Endothelial cell (in vitro differentiated cells): ENCODE measurements at regions not wholly inside any gene's neighbourhood (a gene's known extent, or its start where the extent isn't known, plus 50 kb on each side); places are given as distances from the start of the nearest gene placed in this dataset.

Experiments used
- DNase-seq: peaks from one replicate; pipeline ENCODE4 v3.0.0; 2021; ENCODE audit warnings: low spot score
- H3K27ac Mint-ChIP-seq: one replicate; pipeline ENCODE4 v1.8.0; 2021; ENCODE audit warnings: mixed read lengths, inconsistent platforms; ENCODE audit not compliant: unreplicated experiment
- H3K27me3 Mint-ChIP-seq: one replicate; pipeline ENCODE4 v1.8.0; 2021; ENCODE audit warnings: mild to moderate bottlenecking, moderate library complexity, mixed read lengths, inconsistent platforms; ENCODE audit not compliant: unreplicated experiment
- H3K36me3 Mint-ChIP-seq: one replicate; pipeline ENCODE4 v1.8.0; 2021; ENCODE audit warnings: mild to moderate bottlenecking, low read depth, mixed read lengths, inconsistent platforms; ENCODE audit not compliant: unreplicated experiment
- H3K4me1 Mint-ChIP-seq: one replicate; pipeline ENCODE4 v1.8.0; 2021; ENCODE audit warnings: mild to moderate bottlenecking, mixed read lengths, inconsistent platforms; ENCODE audit not compliant: unreplicated experiment
- H3K4me3 Mint-ChIP-seq: one replicate; pipeline ENCODE4 v1.8.0; 2021; ENCODE audit warnings: mild to moderate bottlenecking, mixed read lengths, inconsistent platforms; ENCODE audit not compliant: unreplicated experiment
- H3K9me3 Mint-ChIP-seq: one replicate; pipeline ENCODE4 v1.8.0; 2021; ENCODE audit warnings: mixed read lengths, inconsistent platforms; ENCODE audit not compliant: unreplicated experiment
- TF ChIP-seq, protein P1 (sequence below): fragments of 200-600 bp; sonication (generic); IDR thresholded peaks from one replicate; pipeline ENCODE4 v1.5.0; 2021; ENCODE audit warnings: antibody characterized with exemption; ENCODE audit not compliant: unreplicated experiment

DNA sequence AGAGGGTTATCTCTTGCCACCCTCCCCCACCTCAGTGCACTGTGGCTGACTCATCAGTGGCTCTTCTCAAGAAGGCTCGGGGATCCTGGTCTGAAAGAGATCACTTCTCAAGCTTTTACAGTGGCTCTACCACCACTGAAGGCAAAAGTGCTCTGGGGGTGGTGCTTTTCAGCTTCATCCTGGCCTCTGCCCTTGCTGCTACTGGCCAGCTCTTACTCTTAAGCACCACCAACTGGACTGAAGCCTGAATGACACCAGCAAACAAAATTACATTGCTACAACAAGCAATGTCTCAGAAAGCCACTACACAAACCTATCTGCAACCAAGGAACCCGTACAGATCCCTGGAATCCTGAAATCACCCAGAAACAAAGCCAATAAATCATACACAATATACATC, 402.1 kb downstream of the EPHA7 start:
- no peaks in the 10 kb centered on the region for H3K36me3 Mint-ChIP-seq
- no peak overlapping the region for H3K27ac Mint-ChIP-seq
- no peaks in the 10 kb centered on the region for H3K4me1 Mint-ChIP-seq
- no peak for DNase-seq
- no peaks in the 10 kb centered on the region for H3K9me3 Mint-ChIP-seq
- H3K27me3 Mint-ChIP-seq, result no peaks in the 10 kb centered on the region
- no peak overlapping the region for H3K4me3 Mint-ChIP-seq
- TF ChIP-seq, protein P1, sequence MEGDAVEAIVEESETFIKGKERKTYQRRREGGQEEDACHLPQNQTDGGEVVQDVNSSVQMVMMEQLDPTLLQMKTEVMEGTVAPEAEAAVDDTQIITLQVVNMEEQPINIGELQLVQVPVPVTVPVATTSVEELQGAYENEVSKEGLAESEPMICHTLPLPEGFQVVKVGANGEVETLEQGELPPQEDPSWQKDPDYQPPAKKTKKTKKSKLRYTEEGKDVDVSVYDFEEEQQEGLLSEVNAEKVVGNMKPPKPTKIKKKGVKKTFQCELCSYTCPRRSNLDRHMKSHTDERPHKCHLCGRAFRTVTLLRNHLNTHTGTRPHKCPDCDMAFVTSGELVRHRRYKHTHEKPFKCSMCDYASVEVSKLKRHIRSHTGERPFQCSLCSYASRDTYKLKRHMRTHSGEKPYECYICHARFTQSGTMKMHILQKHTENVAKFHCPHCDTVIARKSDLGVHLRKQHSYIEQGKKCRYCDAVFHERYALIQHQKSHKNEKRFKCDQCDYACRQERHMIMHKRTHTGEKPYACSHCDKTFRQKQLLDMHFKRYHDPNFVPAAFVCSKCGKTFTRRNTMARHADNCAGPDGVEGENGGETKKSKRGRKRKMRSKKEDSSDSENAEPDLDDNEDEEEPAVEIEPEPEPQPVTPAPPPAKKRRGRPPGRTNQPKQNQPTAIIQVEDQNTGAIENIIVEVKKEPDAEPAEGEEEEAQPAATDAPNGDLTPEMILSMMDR, result no peak

DNA sequence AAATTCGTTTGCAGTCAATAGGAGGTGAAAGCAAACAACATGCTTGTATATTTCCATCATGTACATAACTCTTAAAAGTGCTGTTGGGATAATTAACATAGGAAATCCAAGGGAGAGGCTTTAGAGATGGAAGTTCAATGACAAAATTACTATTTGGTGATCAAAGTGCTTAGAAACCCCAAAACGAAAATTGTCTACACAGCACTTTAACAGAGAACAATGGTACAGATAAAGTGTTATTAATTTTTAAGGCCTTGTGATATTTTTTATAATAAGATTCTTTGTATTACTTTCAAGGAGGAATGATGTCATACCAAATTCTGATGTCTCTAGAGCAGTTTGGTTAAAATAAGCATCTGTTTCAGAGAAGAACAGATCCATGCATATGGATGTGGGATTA, 406.3 kb downstream of the EPHA7 start:
- H3K4me1 Mint-ChIP-seq, result no peaks in the 10 kb centered on the region
- TF ChIP-seq, protein P1, result no peak
- H3K4me3 Mint-ChIP-seq, result no peak overlapping the region
- no peak for DNase-seq
- H3K27ac Mint-ChIP-seq, result no peak overlapping the region
- no peaks in the 10 kb centered on the region for H3K9me3 Mint-ChIP-seq
- H3K27me3 Mint-ChIP-seq, result no peaks in the 10 kb centered on the region
- no peaks in the 10 kb centered on the region for H3K36me3 Mint-ChIP-seq

DNA sequence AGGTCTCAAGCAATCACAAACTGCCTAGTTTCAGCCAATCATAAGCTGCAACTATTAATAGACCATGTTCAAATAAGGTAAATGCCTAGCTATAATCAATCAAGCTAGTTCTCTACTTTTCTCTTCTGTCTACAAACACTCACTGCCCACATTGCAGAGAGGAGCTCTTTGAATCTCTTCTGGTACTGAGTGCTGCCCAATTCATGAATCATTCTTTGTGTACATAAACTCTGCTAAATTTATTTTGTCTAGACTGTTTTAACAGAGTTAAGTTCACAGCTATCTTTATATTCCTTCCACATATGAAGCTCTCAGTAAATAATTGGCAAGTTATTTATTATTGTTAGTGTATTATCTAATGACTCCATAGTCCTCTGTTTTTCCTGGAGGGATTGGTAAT, 411.0 kb downstream of the EPHA7 start:
- no peaks in the 10 kb centered on the region for H3K4me1 Mint-ChIP-seq
- TF ChIP-seq, protein P1, result no peak

GRCh38 chr6:92989656-92990055, 429.7 kb downstream of the EPHA7 start:
- Mint-ChIP-seq H3K36me3 (no peaks in the 10 kb centered on the region), H3K27me3 (no peaks in the 10 kb centered on the region), H3K4me1 (no peaks in the 10 kb centered on the region), H3K4me3 (no peak overlapping the region), H3K9me3 (no peaks in the 10 kb centered on the region), H3K27ac (no peak overlapping the region)
- TF ChIP-seq, protein P1, result no peak
- no peak for DNase-seq

More for the DNA sequence above, 411.0 kb downstream of the EPHA7 start:
- Mint-ChIP-seq H3K36me3 (no peaks in the 10 kb centered on the region), H3K4me3 (no peak overlapping the region), H3K9me3 (no peaks in the 10 kb centered on the region), H3K27me3 (no peaks in the 10 kb centered on the region), H3K27ac (no peak overlapping the region)
- no peak for DNase-seq

GRCh38 chr6:92979281-92979680, 440.1 kb downstream of the EPHA7 start:
- no peak for DNase-seq
- no peaks in the 10 kb centered on the region for H3K36me3 Mint-ChIP-seq
- H3K9me3 Mint-ChIP-seq, result no peaks in the 10 kb centered on the region
- TF ChIP-seq, protein P1, result no peak
- no peaks in the 10 kb centered on the region for H3K27me3 Mint-ChIP-seq
- no peak overlapping the region for H3K4me3 Mint-ChIP-seq
- no peak overlapping the region for H3K27ac Mint-ChIP-seq
- H3K4me1 Mint-ChIP-seq, result peaks cover 4% of the 10 kb centered on the region
